Muscle layer of colon (tissue), 2 donors: ENCODE measurements at regions not wholly inside any gene's neighbourhood (a gene's known extent, or its start where the extent isn't known, plus 50 kb on each side); places are given as distances from the start of the nearest gene placed in this dataset.

Experiments
- H3K27ac ChIP-seq: one replicate; pipeline ENCODE4 v1.7.0; 2013; ENCODE audit warnings: low read depth, mild to moderate bottlenecking, low read length, moderate library complexity
- H3K27me3 ChIP-seq, 2 donors: one replicate each; pipeline ENCODE4 v1.7.0; 2013; ENCODE audit warnings: low read length in 2 of 2, mild to moderate bottlenecking in 2 of 2; ENCODE audit not compliant: insufficient read depth in 2 of 2, control insufficient read depth in 1 of 2
- H3K36me3 ChIP-seq: one replicate; pipeline ENCODE4 v1.7.0; 2013; ENCODE audit warnings: mild to moderate bottlenecking, low read length; ENCODE audit not compliant: insufficient read depth
- H3K4me1 ChIP-seq: one replicate; pipeline ENCODE4 v1.7.0; 2013; ENCODE audit warnings: mild to moderate bottlenecking, low read length; ENCODE audit not compliant: insufficient read depth
- H3K4me3 ChIP-seq, 2 donors: one replicate each; pipeline ENCODE4 v1.7.0; 2013; ENCODE audit warnings: low read length in 2 of 2, low read depth in 1 of 2, mild to moderate bottlenecking in 1 of 2, moderate library complexity in 1 of 2
- H3K9ac ChIP-seq: one replicate; pipeline ENCODE4 v1.7.0; 2013; ENCODE audit warnings: low read length
- H3K9me3 ChIP-seq: one replicate; pipeline ENCODE4 v1.7.0; 2013; ENCODE audit warnings: mild to moderate bottlenecking, low read length
- donor health status: abdominal sarcoma.
- donor health status: Adenocarcinoma of cecum.

GRCh38 chr6:91340896-91341395 lies 754.1 kb upstream of the MAP3K7 start:
- Histone ChIP-seq H3K9ac (no peak overlapping the region), H3K9me3 (no peaks in the 10 kb centered on the region)

GRCh38 chr6:91337967-91338366 lies 751.1 kb upstream of the MAP3K7 start:
- H3K27ac ChIP-seq, result no peak overlapping the region
- H3K9me3 ChIP-seq, result no peaks in the 10 kb centered on the region

More at GRCh38 chr6:91340896-91341395, 754.1 kb upstream of the MAP3K7 start:
- no peaks in the 10 kb centered on the region for H3K4me1 ChIP-seq
- no peaks in the 10 kb centered on the region for H3K36me3 ChIP-seq
- no peak overlapping the region for H3K27ac ChIP-seq
- H3K27me3 ChIP-seq, result no peaks in the 10 kb centered on the region
- no peak overlapping the region for H3K4me3 ChIP-seq

GRCh38 chr6:91330896-91331295 lies 744.0 kb upstream of the MAP3K7 start:
- H3K4me3 ChIP-seq, result no peak overlapping the region
- no peaks in the 10 kb centered on the region for H3K9me3 ChIP-seq
- H3K9ac ChIP-seq, result no peak overlapping the region
- H3K4me1 ChIP-seq, result no peaks in the 10 kb centered on the region
- no peaks in the 10 kb centered on the region for H3K27me3 ChIP-seq
- H3K27ac ChIP-seq, result no peak overlapping the region
- H3K36me3 ChIP-seq, result no peaks in the 10 kb centered on the region

More at GRCh38 chr6:91337967-91338366, 751.1 kb upstream of the MAP3K7 start:
- H3K36me3 ChIP-seq, result no peaks in the 10 kb centered on the region
- H3K4me3 ChIP-seq, result no peak overlapping the region
- H3K9ac ChIP-seq, result no peak overlapping the region
- H3K4me1 ChIP-seq, result no peaks in the 10 kb centered on the region
- no peaks in the 10 kb centered on the region for H3K27me3 ChIP-seq

GRCh38 chr6:91328241-91328640 lies 741.4 kb upstream of the MAP3K7 start:
- H3K36me3 ChIP-seq, result no peaks in the 10 kb centered on the region
- H3K9me3 ChIP-seq, result no peaks in the 10 kb centered on the region
- H3K27me3 ChIP-seq, result no peaks in the 10 kb centered on the region
- H3K27ac ChIP-seq, result no peak overlapping the region
- no peak overlapping the region for H3K9ac ChIP-seq
- H3K4me3 ChIP-seq, result no peak overlapping the region
- no peaks in the 10 kb centered on the region for H3K4me1 ChIP-seq

- no peak overlapping the region for H3K9ac ChIP-seq
- no peak overlapping the region for H3K4me3 ChIP-seq
- no peak overlapping the region for H3K27ac ChIP-seq
- no peaks in the 10 kb centered on the region for H3K36me3 ChIP-seq
- H3K9me3 ChIP-seq, result no peaks in the 10 kb centered on the region
- no peaks in the 10 kb centered on the region for H3K27me3 ChIP-seq
- no peaks in the 10 kb centered on the region for H3K4me1 ChIP-seq
Observed at GRCh38 chr6:91324711-91325110, 737.8 kb upstream of the MAP3K7 start.

- H3K27me3 ChIP-seq, result no peaks in the 10 kb centered on the region
- H3K4me3 ChIP-seq, result no peak overlapping the region
- H3K27ac ChIP-seq, result no peak overlapping the region
- H3K36me3 ChIP-seq, result no peaks in the 10 kb centered on the region
- H3K4me1 ChIP-seq, result peaks cover 7% of the 10 kb centered on the region
- no peaks in the 10 kb centered on the region for H3K9me3 ChIP-seq
- no peak overlapping the region for H3K9ac ChIP-seq
Observed at GRCh38 chr6:91317984-91318383, 731.1 kb upstream of the MAP3K7 start.

- H3K4me1 ChIP-seq, result peaks cover 7% of the 10 kb centered on the region
- H3K27me3 ChIP-seq, result no peaks in the 10 kb centered on the region
- no peak overlapping the region for H3K9ac ChIP-seq
- no peak overlapping the region for H3K4me3 ChIP-seq
- H3K27ac ChIP-seq, result no peak overlapping the region
- H3K36me3 ChIP-seq, result no peaks in the 10 kb centered on the region
- H3K9me3 ChIP-seq, result no peaks in the 10 kb centered on the region
Observed at GRCh38 chr6:91317247-91317835, 730.5 kb upstream of the MAP3K7 start.

GRCh38 chr6:91310178-91310577 lies 723.3 kb upstream of the MAP3K7 start:
- Histone ChIP-seq H3K36me3 (no peaks in the 10 kb centered on the region), H3K27me3 (no peaks in the 10 kb centered on the region), H3K27ac (no peak overlapping the region), H3K4me3 (no peak overlapping the region), H3K9me3 (no peaks in the 10 kb centered on the region), H3K4me1 (no peaks in the 10 kb centered on the region), H3K9ac (no peak overlapping the region)

- Histone ChIP-seq H3K4me3 (no peak overlapping the region), H3K27ac (no peak overlapping the region), H3K27me3 (no peaks in the 10 kb centered on the region), H3K9me3 (no peaks in the 10 kb centered on the region), H3K9ac (no peak overlapping the region), H3K4me1 (no peaks in the 10 kb centered on the region), H3K36me3 (no peaks in the 10 kb centered on the region)
Observed at GRCh38 chr6:91305755-91306154, 718.9 kb upstream of the MAP3K7 start.

- H3K4me1 ChIP-seq, result no peaks in the 10 kb centered on the region
- H3K27ac ChIP-seq, result no peak overlapping the region
- H3K9me3 ChIP-seq, result no peaks in the 10 kb centered on the region
- H3K27me3 ChIP-seq, result no peaks in the 10 kb centered on the region
- H3K4me3 ChIP-seq, result no peak overlapping the region
- no peak overlapping the region for H3K9ac ChIP-seq
- H3K36me3 ChIP-seq, result no peaks in the 10 kb centered on the region
Observed at GRCh38 chr6:91304521-91304920, 717.6 kb upstream of the MAP3K7 start.

- Histone ChIP-seq H3K27me3 (no peaks in the 10 kb centered on the region), H3K36me3 (no peaks in the 10 kb centered on the region), H3K4me1 (no peaks in the 10 kb centered on the region), H3K9ac (no peak overlapping the region), H3K4me3 (no peak overlapping the region), H3K9me3 (no peaks in the 10 kb centered on the region), H3K27ac (no peak overlapping the region)
Observed at GRCh38 chr6:91303326-91303725, 716.5 kb upstream of the MAP3K7 start.
